ENCODE measurements at regions not wholly inside any gene's neighbourhood (a gene's known extent, or its start where the extent isn't known, plus 50 kb on each side); places are given as distances from the start of the nearest gene placed in this dataset.

DNA sequence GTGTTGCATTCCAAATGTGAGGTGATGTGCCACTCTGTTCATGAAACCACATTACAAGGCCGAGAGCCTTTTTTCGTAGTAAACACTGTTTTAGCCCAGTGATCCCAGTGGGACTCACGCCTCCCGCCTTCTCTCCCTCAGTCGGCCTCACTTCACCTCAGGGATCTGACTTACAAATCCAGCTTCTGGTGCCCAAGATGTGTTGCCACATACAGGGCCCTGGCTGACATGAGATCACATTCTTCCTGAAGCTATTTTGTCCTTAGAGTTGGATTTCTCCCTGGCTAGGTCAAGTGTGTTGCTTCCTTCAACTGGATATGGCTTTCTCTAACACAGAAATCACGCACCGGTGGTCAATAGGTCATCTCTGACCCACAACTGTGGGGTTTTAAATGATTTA is 354.7 kb downstream of the FBXW7 start:
- Histone ChIP-seq H3K9me3 (ENCODE audit: control insufficient read depth, insufficient read depth, low read depth, low read length) (no peaks in the 10 kb centered on the region), H3K36me3 (ENCODE audit: control insufficient read depth in 2 of 2, insufficient read depth in 1 of 2, low read length in 2 of 2) (no peaks in the 10 kb centered on the region)

DNA sequence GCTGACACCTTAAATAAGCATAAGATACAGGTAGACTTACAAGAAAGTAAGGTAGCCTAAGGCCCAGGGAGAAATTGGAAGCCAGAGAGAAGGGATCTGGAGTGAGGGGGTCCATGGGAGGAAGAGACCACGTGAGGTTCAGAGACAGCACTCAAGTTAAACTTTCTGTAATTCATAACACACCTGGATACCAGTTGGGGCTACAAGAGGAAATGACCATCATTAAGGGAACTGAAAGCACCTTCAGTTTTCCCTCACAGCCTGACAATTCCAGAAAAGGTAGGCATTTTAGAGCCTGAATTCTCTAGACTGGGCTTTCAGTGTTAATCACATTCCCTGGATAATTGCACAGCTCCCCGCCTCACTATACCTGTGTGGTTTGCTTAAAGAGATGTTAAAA is 355.5 kb downstream of the FBXW7 start:
- Histone ChIP-seq H3K4me1 (ENCODE audit: control insufficient read depth, insufficient read depth, low read length) (no peaks in the 10 kb centered on the region), H3K9me3 (ENCODE audit: control insufficient read depth, insufficient read depth, low read depth, low read length) (no peaks in the 10 kb centered on the region), H3K36me3 (ENCODE audit: control insufficient read depth in 2 of 2, insufficient read depth in 1 of 2, low read length in 2 of 2) (no peaks in the 10 kb centered on the region), H3K27ac (ENCODE audit: extremely low read depth, low read depth, low read length) (no peak overlapping the region), H3K4me3 (ENCODE audit: low read depth, low read length) (no peak overlapping the region)
- ChIA-PET CTCF (no interaction called here), POLR2A (no interaction called here)
- TF ChIP-seq KLF16 (tag by site-specific recombination; IDR thresholded peaks at IDR 0.05) (no peak), ZNF184 (tag by site-specific recombination; IDR thresholded peaks at IDR 0.05) (no peak), IKZF3 (tag by site-specific recombination; IDR thresholded peaks at IDR 0.05) (no peak), ZNF354C (tag by site-specific recombination; IDR thresholded peaks at IDR 0.05; ENCODE audit: borderline replicate concordance, low read depth) (no peak), ZNF623 (tag by site-specific recombination; IDR thresholded peaks at IDR 0.05) (no peak), ZNF416 (tag by site-specific recombination; IDR thresholded peaks at IDR 0.05) (no peak), ZBTB44 (tag by site-specific recombination; IDR thresholded peaks at IDR 0.05) (no peak), PRDM1 (tag by site-specific recombination; IDR thresholded peaks at IDR 0.05) (no peak), ZNF423 (tag by site-specific recombination; IDR thresholded peaks at IDR 0.05) (no peak)
- TF ChIP-seq, protein P1, sequence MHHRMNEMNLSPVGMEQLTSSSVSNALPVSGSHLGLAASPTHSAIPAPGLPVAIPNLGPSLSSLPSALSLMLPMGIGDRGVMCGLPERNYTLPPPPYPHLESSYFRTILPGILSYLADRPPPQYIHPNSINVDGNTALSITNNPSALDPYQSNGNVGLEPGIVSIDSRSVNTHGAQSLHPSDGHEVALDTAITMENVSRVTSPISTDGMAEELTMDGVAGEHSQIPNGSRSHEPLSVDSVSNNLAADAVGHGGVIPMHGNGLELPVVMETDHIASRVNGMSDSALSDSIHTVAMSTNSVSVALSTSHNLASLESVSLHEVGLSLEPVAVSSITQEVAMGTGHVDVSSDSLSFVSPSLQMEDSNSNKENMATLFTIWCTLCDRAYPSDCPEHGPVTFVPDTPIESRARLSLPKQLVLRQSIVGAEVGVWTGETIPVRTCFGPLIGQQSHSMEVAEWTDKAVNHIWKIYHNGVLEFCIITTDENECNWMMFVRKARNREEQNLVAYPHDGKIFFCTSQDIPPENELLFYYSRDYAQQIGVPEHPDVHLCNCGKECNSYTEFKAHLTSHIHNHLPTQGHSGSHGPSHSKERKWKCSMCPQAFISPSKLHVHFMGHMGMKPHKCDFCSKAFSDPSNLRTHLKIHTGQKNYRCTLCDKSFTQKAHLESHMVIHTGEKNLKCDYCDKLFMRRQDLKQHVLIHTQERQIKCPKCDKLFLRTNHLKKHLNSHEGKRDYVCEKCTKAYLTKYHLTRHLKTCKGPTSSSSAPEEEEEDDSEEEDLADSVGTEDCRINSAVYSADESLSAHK (tag by site-specific recombination; IDR thresholded peaks at IDR 0.05): no peak

More for the DNA sequence above, 354.7 kb downstream of the FBXW7 start:
- Histone ChIP-seq H3K27ac (ENCODE audit: extremely low read depth, low read depth, low read length) (no peak overlapping the region), H3K4me3 (ENCODE audit: low read depth, low read length) (no peak overlapping the region), H3K4me1 (ENCODE audit: control insufficient read depth, insufficient read depth, low read length) (no peaks in the 10 kb centered on the region)
- TF ChIP-seq PRDM1 (tag by site-specific recombination; IDR thresholded peaks at IDR 0.05) (no peak), ZNF555 (tag by site-specific recombination; conservative IDR thresholded peaks at IDR 0.05) (no peak), ATF2 (tag by site-specific recombination; IDR thresholded peaks at IDR 0.05; ENCODE audit: low read depth) (no peak), ZNF214 (tag by site-specific recombination; IDR thresholded peaks at IDR 0.05; ENCODE audit: borderline replicate concordance) (no peak), MZF1 (tag by site-specific recombination; IDR thresholded peaks at IDR 0.05; ENCODE audit: borderline replicate concordance) (no peak), ZNF16 (tag by site-specific recombination; IDR thresholded peaks at IDR 0.05; ENCODE audit: low read depth) (no peak), ZNF501 (tag by site-specific recombination; IDR thresholded peaks at IDR 0.05) (no peak), ZBTB7A (tag by site-specific recombination; IDR thresholded peaks at IDR 0.05; ENCODE audit: low read depth) (no peak), ZNF354C (tag by site-specific recombination; IDR thresholded peaks at IDR 0.05; ENCODE audit: borderline replicate concordance, low read depth) (no peak), ZNF768 (tag by site-specific recombination; IDR thresholded peaks at IDR 0.05) (no peak), YY1 (tag by site-specific recombination; IDR thresholded peaks at IDR 0.05) (no peak), SP2 (tag by site-specific recombination; IDR thresholded peaks at IDR 0.05) (no peak), ZSCAN16 (tag by site-specific recombination; IDR thresholded peaks at IDR 0.05) (no peak), SP3 (tag by site-specific recombination; IDR thresholded peaks at IDR 0.05) (no peak), ZNF37A (tag by site-specific recombination; IDR thresholded peaks at IDR 0.05) (no peak), ZNF510 (tag by site-specific recombination; IDR thresholded peaks at IDR 0.05; ENCODE audit: insufficient replicate concordance) (no peak)
- TF ChIP-seq, protein P2, sequence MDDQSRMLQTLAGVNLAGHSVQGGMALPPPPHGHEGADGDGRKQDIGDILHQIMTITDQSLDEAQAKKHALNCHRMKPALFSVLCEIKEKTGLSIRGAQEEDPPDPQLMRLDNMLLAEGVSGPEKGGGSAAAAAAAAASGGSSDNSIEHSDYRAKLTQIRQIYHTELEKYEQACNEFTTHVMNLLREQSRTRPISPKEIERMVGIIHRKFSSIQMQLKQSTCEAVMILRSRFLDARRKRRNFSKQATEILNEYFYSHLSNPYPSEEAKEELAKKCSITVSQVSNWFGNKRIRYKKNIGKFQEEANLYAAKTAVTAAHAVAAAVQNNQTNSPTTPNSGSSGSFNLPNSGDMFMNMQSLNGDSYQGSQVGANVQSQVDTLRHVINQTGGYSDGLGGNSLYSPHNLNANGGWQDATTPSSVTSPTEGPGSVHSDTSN (CRISPR knock-in tag; IDR thresholded peaks at IDR 0.05): no peak
- TF ChIP-seq, protein P3, sequence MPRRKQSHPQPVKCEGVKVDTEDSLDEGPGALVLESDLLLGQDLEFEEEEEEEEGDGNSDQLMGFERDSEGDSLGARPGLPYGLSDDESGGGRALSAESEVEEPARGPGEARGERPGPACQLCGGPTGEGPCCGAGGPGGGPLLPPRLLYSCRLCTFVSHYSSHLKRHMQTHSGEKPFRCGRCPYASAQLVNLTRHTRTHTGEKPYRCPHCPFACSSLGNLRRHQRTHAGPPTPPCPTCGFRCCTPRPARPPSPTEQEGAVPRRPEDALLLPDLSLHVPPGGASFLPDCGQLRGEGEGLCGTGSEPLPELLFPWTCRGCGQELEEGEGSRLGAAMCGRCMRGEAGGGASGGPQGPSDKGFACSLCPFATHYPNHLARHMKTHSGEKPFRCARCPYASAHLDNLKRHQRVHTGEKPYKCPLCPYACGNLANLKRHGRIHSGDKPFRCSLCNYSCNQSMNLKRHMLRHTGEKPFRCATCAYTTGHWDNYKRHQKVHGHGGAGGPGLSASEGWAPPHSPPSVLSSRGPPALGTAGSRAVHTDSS (tag by site-specific recombination; IDR thresholded peaks at IDR 0.05): no peak
- TF ChIP-seq, protein P4, sequence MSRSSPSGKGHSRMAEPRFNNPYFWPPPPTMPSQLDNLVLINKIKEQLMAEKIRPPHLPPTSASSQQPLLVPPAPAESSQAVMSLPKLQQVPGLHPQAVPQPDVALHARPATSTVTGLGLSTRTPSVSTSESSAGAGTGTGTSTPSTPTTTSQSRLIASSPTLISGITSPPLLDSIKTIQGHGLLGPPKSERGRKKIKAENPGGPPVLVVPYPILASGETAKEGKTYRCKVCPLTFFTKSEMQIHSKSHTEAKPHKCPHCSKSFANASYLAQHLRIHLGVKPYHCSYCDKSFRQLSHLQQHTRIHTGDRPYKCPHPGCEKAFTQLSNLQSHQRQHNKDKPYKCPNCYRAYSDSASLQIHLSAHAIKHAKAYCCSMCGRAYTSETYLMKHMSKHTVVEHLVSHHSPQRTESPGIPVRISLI (tag by site-specific recombination; IDR thresholded peaks at IDR 0.05): no peak
- TF ChIP-seq, protein P5, sequence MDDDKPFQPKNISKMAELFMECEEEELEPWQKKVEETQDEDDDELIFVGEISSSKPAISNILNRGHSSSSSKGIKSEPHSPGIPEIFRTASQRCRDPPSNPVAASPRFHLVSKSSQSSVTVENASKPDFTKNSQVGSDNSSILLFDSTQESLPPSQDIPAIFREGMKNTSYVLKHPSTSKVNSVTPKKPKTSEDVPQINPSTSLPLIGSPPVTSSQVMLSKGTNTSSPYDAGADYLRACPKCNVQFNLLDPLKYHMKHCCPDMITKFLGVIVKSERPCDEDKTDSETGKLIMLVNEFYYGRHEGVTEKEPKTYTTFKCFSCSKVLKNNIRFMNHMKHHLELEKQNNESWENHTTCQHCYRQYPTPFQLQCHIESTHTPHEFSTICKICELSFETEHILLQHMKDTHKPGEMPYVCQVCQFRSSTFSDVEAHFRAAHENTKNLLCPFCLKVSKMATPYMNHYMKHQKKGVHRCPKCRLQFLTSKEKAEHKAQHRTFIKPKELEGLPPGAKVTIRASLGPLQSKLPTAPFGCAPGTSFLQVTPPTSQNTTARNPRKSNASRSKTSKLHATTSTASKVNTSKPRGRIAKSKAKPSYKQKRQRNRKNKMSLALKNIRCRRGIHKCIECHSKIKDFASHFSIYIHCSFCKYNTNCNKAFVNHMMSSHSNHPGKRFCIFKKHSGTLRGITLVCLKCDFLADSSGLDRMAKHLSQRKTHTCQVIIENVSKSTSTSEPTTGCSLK (tag by site-specific recombination; IDR thresholded peaks at IDR 0.05): no peak
- CTCF ChIA-PET: no interaction called here
- POLR2A ChIA-PET: no interaction called here
